Panc1 (cell line): ENCODE measurements at regions not wholly inside any gene's neighbourhood (a gene's known extent, or its start where the extent isn't known, plus 50 kb on each side); places are given as distances from the start of the nearest gene placed in this dataset.

Experiments
- ATAC-seq: fragments of 200-7000 bp; cut with Tn5 transposase; 2 replicates; pipeline ENCODE4 v1.9.1; 2020; ENCODE audit warnings: mild to moderate bottlenecking, moderate library complexity
- BruUV-seq: library from RNA; stranded (reverse); fragments of 400-500 nt; replicated peaks from 2 replicates; lab custom pipeline; 2021; lab: Mats Ljungman, UMichigan
- CTCF ChIA-PET: fragments of 300-600 bp; sonication (Branson Sonifier 250); formaldehyde crosslinking; loops from one replicate; lab custom pipeline; 2022; ENCODE audit warnings: antibody characterized with exemption; lab: Charles Lee
- POLR2A ChIA-PET: fragments of 300-600 bp; sonication (Branson Sonifier 250); formaldehyde crosslinking; loops from one replicate; lab custom pipeline; 2022; ENCODE audit warnings: antibody characterized with exemption; lab: Charles Lee
- DNase-seq: peaks from one replicate; pipeline ENCODE4 v3.0.0-alpha.2; 2010; ENCODE audit warnings: low read depth, low spot score
- H3K27ac ChIP-seq: 2 replicates; pipeline ENCODE4 v1.5.1; 2011; ENCODE audit warnings: mild to moderate bottlenecking, low read length, inconsistent platforms
- H3K27me3 ChIP-seq: fragments of 200-500 bp; sonication (Bioruptor generic); 2 replicates; pipeline ENCODE4 v1.6.0; 2014; ENCODE audit warnings: low read length, inconsistent platforms; ENCODE audit not compliant: control insufficient read depth, insufficient read depth
- H3K36me3 ChIP-seq: fragments of 200-500 bp; sonication (Bioruptor generic); 2 replicates; pipeline ENCODE4 v1.5.1; 2014; ENCODE audit warnings: inconsistent platforms, mild to moderate bottlenecking, low read length, moderate library complexity; ENCODE audit not compliant: control insufficient read depth, insufficient read depth
- H3K4me1 ChIP-seq: 2 replicates; pipeline ENCODE4 v1.5.1; 2011; ENCODE audit warnings: inconsistent platforms, mild to moderate bottlenecking, low read length, moderate library complexity; ENCODE audit not compliant: control insufficient read depth, insufficient read depth
- H3K4me3 ChIP-seq, 2 experiments: 2 replicates each; pipeline ENCODE4 v1.5.1; 2011 to 2012; ENCODE audit warnings: low read depth in 2 of 2, low read length in 2 of 2, mild to moderate bottlenecking in 2 of 2, inconsistent platforms in 1 of 2, moderate library complexity in 1 of 2
- H3K9me3 ChIP-seq: fragments of 200-500 bp; sonication (Bioruptor generic); 2 replicates; pipeline ENCODE4 v1.5.1; 2014; ENCODE audit warnings: low read depth, mild to moderate bottlenecking, inconsistent platforms, low read length, moderate library complexity; ENCODE audit not compliant: control insufficient read depth, insufficient read depth
- POLR2AphosphoS5 ChIP-seq: IDR thresholded peaks from 2 replicates; pipeline ENCODE4 v1.6.1; 2012; ENCODE audit warnings: mild to moderate bottlenecking, low read depth, low read length, moderate library complexity
- SIN3A ChIP-seq: IDR thresholded peaks from 2 replicates; pipeline ENCODE4 v1.6.1; 2012; ENCODE audit warnings: low read depth, mild to moderate bottlenecking, low read length, moderate library complexity, borderline replicate concordance; ENCODE audit not compliant: insufficient read depth
- TCF7L2 ChIP-seq: IDR thresholded peaks from 2 replicates; pipeline ENCODE4 v1.6.1; 2011; ENCODE audit warnings: mild to moderate bottlenecking, low read depth, low read length, inconsistent platforms
- in situ Hi-C: cut with HindIII; loops from 2 replicates; pipeline ENCODE4 v1.10.0; 2016; ENCODE audit warnings: low sequenced_read_pairs, low pct_unique_long_range_greater_than_20kb
- intact Hi-C: fragments of 100-400 bp; cut with micrococcal nuclease; formaldehyde crosslinking; loops from one replicate; pipeline ENCODE4 v1.10.0; 2022; ENCODE audit not compliant: unreplicated experiment
- TF ChIP-seq, protein P1 (sequence below), 2 experiments: IDR thresholded peaks; 2 replicates each; pipeline ENCODE4 v1.6.1; 2011 to 2012; ENCODE audit warnings: low read depth in 2 of 2, control low read depth in 1 of 2, low read length in 1 of 2, mild to moderate bottlenecking in 1 of 2, moderate library complexity in 1 of 2; ENCODE audit not compliant: insufficient read depth in 1 of 2
- TF ChIP-seq, protein P2 (sequence below): fragments of 450-650 bp; IDR thresholded peaks from 2 replicates; pipeline ENCODE4 v1.5.1; 2017; ENCODE audit warnings: mild to moderate bottlenecking

DNA sequence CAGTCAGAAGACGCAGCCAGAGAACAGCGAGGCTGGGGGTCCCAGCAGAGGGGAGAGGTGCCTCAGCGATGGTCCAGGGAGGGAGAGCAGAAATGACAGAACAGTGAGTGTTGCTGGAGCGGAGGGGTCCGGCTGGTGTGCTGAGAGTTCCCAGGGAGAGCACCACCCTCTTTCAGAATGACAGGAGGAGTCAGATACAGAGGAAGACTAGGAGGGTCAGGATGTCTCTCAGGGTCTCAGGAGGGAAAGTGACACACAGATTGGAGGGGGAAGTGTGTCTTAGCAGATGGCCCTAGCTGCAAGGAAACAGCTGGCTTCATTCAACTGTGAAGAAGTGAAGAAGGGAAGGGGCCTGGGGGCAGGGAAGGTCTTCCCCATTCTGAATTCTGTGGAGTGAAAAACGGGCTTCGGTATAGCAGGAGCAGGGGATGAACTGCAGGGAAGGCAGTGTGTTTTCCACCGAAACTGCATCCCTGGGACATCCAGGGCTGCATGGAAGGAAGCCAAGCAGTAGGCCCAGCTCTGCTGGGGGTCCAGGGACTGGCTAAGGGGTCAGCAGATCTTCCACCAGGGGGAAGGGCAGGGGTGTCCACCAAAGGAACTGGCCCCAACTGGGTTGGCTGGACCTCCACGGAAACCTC, 90.0 kb upstream of the OTOS start:
- H3K9me3 ChIP-seq: peaks cover 3% of the 10 kb centered on the region; the same call in 1 of the 2 replicates
- TF ChIP-seq, protein P1, sequence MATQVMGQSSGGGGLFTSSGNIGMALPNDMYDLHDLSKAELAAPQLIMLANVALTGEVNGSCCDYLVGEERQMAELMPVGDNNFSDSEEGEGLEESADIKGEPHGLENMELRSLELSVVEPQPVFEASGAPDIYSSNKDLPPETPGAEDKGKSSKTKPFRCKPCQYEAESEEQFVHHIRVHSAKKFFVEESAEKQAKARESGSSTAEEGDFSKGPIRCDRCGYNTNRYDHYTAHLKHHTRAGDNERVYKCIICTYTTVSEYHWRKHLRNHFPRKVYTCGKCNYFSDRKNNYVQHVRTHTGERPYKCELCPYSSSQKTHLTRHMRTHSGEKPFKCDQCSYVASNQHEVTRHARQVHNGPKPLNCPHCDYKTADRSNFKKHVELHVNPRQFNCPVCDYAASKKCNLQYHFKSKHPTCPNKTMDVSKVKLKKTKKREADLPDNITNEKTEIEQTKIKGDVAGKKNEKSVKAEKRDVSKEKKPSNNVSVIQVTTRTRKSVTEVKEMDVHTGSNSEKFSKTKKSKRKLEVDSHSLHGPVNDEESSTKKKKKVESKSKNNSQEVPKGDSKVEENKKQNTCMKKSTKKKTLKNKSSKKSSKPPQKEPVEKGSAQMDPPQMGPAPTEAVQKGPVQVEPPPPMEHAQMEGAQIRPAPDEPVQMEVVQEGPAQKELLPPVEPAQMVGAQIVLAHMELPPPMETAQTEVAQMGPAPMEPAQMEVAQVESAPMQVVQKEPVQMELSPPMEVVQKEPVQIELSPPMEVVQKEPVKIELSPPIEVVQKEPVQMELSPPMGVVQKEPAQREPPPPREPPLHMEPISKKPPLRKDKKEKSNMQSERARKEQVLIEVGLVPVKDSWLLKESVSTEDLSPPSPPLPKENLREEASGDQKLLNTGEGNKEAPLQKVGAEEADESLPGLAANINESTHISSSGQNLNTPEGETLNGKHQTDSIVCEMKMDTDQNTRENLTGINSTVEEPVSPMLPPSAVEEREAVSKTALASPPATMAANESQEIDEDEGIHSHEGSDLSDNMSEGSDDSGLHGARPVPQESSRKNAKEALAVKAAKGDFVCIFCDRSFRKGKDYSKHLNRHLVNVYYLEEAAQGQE (IDR thresholded peaks at IDR 0.05; ENCODE audit: insufficient read depth in 1 of 2, low read depth in 2 of 2, low read length in 1 of 2): no peak
- TF ChIP-seq, protein P2, sequence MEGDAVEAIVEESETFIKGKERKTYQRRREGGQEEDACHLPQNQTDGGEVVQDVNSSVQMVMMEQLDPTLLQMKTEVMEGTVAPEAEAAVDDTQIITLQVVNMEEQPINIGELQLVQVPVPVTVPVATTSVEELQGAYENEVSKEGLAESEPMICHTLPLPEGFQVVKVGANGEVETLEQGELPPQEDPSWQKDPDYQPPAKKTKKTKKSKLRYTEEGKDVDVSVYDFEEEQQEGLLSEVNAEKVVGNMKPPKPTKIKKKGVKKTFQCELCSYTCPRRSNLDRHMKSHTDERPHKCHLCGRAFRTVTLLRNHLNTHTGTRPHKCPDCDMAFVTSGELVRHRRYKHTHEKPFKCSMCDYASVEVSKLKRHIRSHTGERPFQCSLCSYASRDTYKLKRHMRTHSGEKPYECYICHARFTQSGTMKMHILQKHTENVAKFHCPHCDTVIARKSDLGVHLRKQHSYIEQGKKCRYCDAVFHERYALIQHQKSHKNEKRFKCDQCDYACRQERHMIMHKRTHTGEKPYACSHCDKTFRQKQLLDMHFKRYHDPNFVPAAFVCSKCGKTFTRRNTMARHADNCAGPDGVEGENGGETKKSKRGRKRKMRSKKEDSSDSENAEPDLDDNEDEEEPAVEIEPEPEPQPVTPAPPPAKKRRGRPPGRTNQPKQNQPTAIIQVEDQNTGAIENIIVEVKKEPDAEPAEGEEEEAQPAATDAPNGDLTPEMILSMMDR: no peak
- TF ChIP-seq SIN3A (no peak), POLR2AphosphoS5 (no peak), TCF7L2 (no peak)
- H3K27ac ChIP-seq: no peak overlapping the region

DNA sequence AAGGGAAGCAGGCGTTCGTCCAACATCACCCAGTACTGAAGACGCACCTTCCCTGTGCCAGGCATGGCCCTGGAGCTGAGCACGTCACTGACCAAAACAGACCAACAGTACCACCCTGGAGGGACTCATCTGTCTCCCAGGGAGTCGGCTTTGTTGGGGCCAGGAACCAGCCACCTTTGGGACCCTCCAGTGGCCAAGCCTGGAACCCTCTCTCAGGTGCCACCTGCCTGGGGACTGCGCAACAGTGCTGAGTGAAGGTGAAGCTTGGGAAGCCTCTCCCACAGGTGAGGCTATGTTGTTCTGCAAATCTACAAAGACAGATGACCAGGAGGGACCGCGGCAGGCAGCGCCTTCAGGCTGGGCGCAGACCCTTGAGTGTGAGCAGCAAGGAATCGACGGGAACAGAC, 91.4 kb upstream of the OTOS start:
- Histone ChIP-seq H3K36me3 (no peaks in the 10 kb centered on the region), H3K4me3 (no peak overlapping the region), H3K9me3 (peaks cover 3% of the 10 kb centered on the region; the same call in 1 of the 2 replicates), H3K4me1 (peaks cover 8% of the 10 kb centered on the region; the same call in 1 of the 2 replicates), H3K27me3 (no peaks in the 10 kb centered on the region), H3K27ac (no peak overlapping the region)
- POLR2A ChIA-PET: no interaction called here
- DNase-seq (no peak), ATAC-seq (no peak)
- TF ChIP-seq, protein P2: no peak
- TF ChIP-seq POLR2AphosphoS5: no peak
- TF ChIP-seq TCF7L2: no peak
- TF ChIP-seq, protein P1 (IDR thresholded peaks at IDR 0.05; ENCODE audit: insufficient read depth in 1 of 2, low read depth in 2 of 2, low read length in 1 of 2): no peak
- TF ChIP-seq SIN3A: no peak
- in situ Hi-C loops: no loop called here
- CTCF ChIA-PET: no interaction called here
- intact Hi-C loops: no loop called here
- no TSS peak for BruUV-seq

More for the DNA sequence above, 90.0 kb upstream of the OTOS start:
- in situ Hi-C loops: no loop called here
- DNase-seq (no peak), ATAC-seq (no peak)
- CTCF ChIA-PET: no interaction called here
- intact Hi-C loops: no loop called here
- Histone ChIP-seq H3K27me3 (no peaks in the 10 kb centered on the region), H3K4me1 (peaks cover 8% of the 10 kb centered on the region; the same call in 1 of the 2 replicates), H3K4me3 (no peak overlapping the region), H3K36me3 (no peaks in the 10 kb centered on the region)
- BruUV-seq: no TSS peak
- POLR2A ChIA-PET: no interaction called here
